IgD-negative memory B cell (primary cell): ENCODE measurements at regions not wholly inside any gene's neighbourhood (a gene's known extent, or its start where the extent isn't known, plus 50 kb on each side); places are given as distances from the start of the nearest gene placed in this dataset.

Experiments used
- H3K27ac Mint-ChIP-seq, 3 donors: one replicate each; pipeline ENCODE4 v1.8.0; 2020 to 2022; ENCODE audit warnings: mild to moderate bottlenecking in 3 of 3, mixed read lengths in 3 of 3, moderate library complexity in 1 of 3
- H3K27me3 Mint-ChIP-seq: one replicate; pipeline ENCODE4 v1.8.0; 2021; ENCODE audit warnings: mixed read lengths
- H3K36me3 Mint-ChIP-seq: one replicate; pipeline ENCODE4 v1.8.0; 2020; ENCODE audit warnings: mild to moderate bottlenecking, mixed read lengths
- H3K4me1 Mint-ChIP-seq, 3 donors: one replicate each; pipeline ENCODE4 v1.8.0; 2020 to 2022; ENCODE audit warnings: mixed read lengths in 3 of 3, mild to moderate bottlenecking in 1 of 3
- H3K4me3 Mint-ChIP-seq, 4 donors: one replicate each; pipeline ENCODE4 v1.8.0; 2020 to 2022; ENCODE audit warnings: mild to moderate bottlenecking in 4 of 4, mixed read lengths in 4 of 4, moderate library complexity in 3 of 4
- H3K9me3 Mint-ChIP-seq, 3 donors: one replicate each; pipeline ENCODE4 v1.8.0; 2020 to 2021; ENCODE audit warnings: mixed read lengths in 3 of 3, mild to moderate bottlenecking in 1 of 3

- Mint-ChIP-seq H3K9me3 (peaks cover 0 to 2% (median 0%) of the 10 kb centered on the region in 3 donors), H3K4me1 (no peaks in the 10 kb centered on the region), H3K27me3 (peaks cover 5% of the 10 kb centered on the region), H3K27ac (no peak overlapping the region), H3K36me3 (no peaks in the 10 kb centered on the region), H3K4me3 (no peak overlapping the region)
Measured at GRCh38 chr6:117128052-117128451, 137.3 kb upstream of the VGLL2 start.

GRCh38 chr6:117130125-117130524 lies 135.2 kb upstream of the VGLL2 start:
- Mint-ChIP-seq H3K9me3 (peaks cover 0 to 2% (median 0%) of the 10 kb centered on the region in 3 donors), H3K4me1 (no peaks in the 10 kb centered on the region), H3K27ac (no peak overlapping the region), H3K36me3 (no peaks in the 10 kb centered on the region), H3K4me3 (no peak overlapping the region), H3K27me3 (no peaks in the 10 kb centered on the region)

- H3K27ac Mint-ChIP-seq: no peak overlapping the region
- no peak overlapping the region for H3K4me3 Mint-ChIP-seq
- no peaks in the 10 kb centered on the region for H3K36me3 Mint-ChIP-seq
- H3K4me1 Mint-ChIP-seq: peaks cover 0 to 4% (median 4%) of the 10 kb centered on the region in 3 donors
- peaks cover 0 to 5% (median 0%) of the 10 kb centered on the region in 3 donors for H3K9me3 Mint-ChIP-seq
- no peaks in the 10 kb centered on the region for H3K27me3 Mint-ChIP-seq
Measured at GRCh38 chr6:117136702-117137101, 128.7 kb upstream of the VGLL2 start.

DNA sequence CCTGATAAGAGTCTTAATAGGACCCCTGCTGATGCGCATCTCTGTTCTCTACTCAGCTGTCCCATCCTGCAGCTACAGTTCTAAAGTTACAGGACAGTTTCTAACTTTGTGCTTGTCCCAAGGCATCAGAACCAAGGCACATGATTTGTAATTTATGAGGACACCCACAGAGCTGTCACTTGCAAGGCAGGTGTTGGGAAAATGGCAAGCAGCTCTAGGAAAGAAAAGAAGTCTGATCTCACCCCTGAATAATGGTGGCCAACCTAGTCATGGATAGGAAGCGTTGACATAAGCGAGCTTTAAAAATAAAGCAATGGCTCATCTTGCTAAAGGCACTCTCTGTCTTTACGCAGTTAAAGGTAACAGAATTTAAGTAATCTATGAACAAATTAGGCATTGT lies 127.6 kb upstream of the VGLL2 start:
- Mint-ChIP-seq H3K4me1 (peaks cover 0 to 4% (median 4%) of the 10 kb centered on the region in 3 donors), H3K9me3 (peaks cover 0 to 5% (median 0%) of the 10 kb centered on the region in 3 donors), H3K27ac (no peak overlapping the region), H3K36me3 (no peaks in the 10 kb centered on the region), H3K4me3 (no peak overlapping the region), H3K27me3 (no peaks in the 10 kb centered on the region)

- H3K36me3 Mint-ChIP-seq: no peaks in the 10 kb centered on the region
- no peaks in the 10 kb centered on the region for H3K27me3 Mint-ChIP-seq
- peaks cover 0 to 4% (median 4%) of the 10 kb centered on the region in 3 donors for H3K4me1 Mint-ChIP-seq
- H3K9me3 Mint-ChIP-seq: peaks cover 0 to 5% (median 0%) of the 10 kb centered on the region in 3 donors
- no peak overlapping the region for H3K27ac Mint-ChIP-seq
- H3K4me3 Mint-ChIP-seq: no peak overlapping the region
Measured at GRCh38 chr6:117138425-117138824, 126.9 kb upstream of the VGLL2 start.

DNA sequence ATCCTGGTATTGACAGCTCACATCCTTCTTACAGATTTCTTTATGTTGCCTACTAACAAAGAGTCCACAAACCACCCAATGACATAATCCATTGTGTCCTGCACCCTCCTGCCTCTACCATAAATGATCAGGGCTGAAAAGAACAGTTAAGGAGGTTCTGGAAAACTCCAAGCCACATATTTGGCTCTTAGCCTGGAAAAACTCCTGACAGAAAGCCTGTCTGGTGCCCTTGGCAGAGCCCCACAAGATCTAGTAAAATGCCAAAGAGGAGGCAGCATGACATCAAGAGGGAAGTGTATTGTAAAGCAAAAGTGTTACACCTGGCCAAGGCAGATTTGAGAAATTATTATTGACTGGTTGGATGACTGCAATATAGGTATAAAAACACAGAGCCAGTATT lies 126.4 kb upstream of the VGLL2 start:
- peaks cover 0 to 7% (median 4%) of the 10 kb centered on the region in 3 donors for H3K4me1 Mint-ChIP-seq
- no peak overlapping the region for H3K4me3 Mint-ChIP-seq
- peaks cover 0 to 5% (median 0%) of the 10 kb centered on the region in 3 donors for H3K9me3 Mint-ChIP-seq
- no peaks in the 10 kb centered on the region for H3K36me3 Mint-ChIP-seq
- H3K27me3 Mint-ChIP-seq: no peaks in the 10 kb centered on the region
- no peak overlapping the region for H3K27ac Mint-ChIP-seq

GRCh38 chr6:117142142-117142541 lies 123.2 kb upstream of the VGLL2 start:
- no peak overlapping the region for H3K27ac Mint-ChIP-seq
- peaks cover 0 to 7% (median 4%) of the 10 kb centered on the region in 3 donors for H3K4me1 Mint-ChIP-seq
- no peaks in the 10 kb centered on the region for H3K36me3 Mint-ChIP-seq
- H3K4me3 Mint-ChIP-seq: no peak overlapping the region
- H3K27me3 Mint-ChIP-seq: no peaks in the 10 kb centered on the region
- peaks cover 5 to 22% (median 9%) of the 10 kb centered on the region in 3 donors for H3K9me3 Mint-ChIP-seq

- H3K27me3 Mint-ChIP-seq: no peaks in the 10 kb centered on the region
- H3K4me3 Mint-ChIP-seq: no peak overlapping the region
- H3K4me1 Mint-ChIP-seq: peaks cover 0 to 7% (median 4%) of the 10 kb centered on the region in 3 donors
- no peaks in the 10 kb centered on the region for H3K36me3 Mint-ChIP-seq
- H3K9me3 Mint-ChIP-seq: peaks cover 5 to 16% (median 9%) of the 10 kb centered on the region in 3 donors
- H3K27ac Mint-ChIP-seq: no peak overlapping the region
Measured at GRCh38 chr6:117142995-117143394, 122.4 kb upstream of the VGLL2 start.

GRCh38 chr6:117143647-117144046 lies 121.7 kb upstream of the VGLL2 start:
- Mint-ChIP-seq H3K27me3 (no peaks in the 10 kb centered on the region), H3K4me3 (no peak overlapping the region), H3K9me3 (peaks cover 5 to 16% (median 9%) of the 10 kb centered on the region in 3 donors), H3K27ac (no peak overlapping the region), H3K36me3 (no peaks in the 10 kb centered on the region), H3K4me1 (peaks cover 0 to 7% (median 4%) of the 10 kb centered on the region in 3 donors)

DNA sequence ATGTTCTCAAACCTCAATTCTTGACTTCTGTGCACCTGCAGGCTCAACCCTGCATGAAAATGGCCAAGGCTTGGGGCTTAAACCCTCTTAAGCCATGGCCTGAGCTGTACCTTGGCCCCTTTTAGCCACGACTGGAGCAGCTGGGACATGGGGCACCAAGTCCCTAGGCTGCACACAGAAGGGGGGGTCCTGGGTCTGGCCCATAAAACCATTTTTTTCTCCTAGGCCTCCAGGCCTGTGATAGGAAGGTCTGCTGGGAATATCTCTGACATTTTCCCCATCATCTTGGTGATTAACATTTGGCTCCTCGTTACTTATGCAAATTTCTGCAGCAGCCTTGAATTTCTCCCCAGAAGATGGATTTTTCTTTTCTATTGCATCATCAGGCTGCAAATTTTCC lies 119.4 kb upstream of the VGLL2 start:
- Mint-ChIP-seq H3K36me3 (no peaks in the 10 kb centered on the region), H3K27me3 (no peaks in the 10 kb centered on the region), H3K4me1 (peaks cover 0 to 5% (median 0%) of the 10 kb centered on the region in 3 donors), H3K9me3 (peaks cover 5 to 16% (median 9%) of the 10 kb centered on the region in 3 donors), H3K4me3 (no peak overlapping the region), H3K27ac (no peak overlapping the region)

DNA sequence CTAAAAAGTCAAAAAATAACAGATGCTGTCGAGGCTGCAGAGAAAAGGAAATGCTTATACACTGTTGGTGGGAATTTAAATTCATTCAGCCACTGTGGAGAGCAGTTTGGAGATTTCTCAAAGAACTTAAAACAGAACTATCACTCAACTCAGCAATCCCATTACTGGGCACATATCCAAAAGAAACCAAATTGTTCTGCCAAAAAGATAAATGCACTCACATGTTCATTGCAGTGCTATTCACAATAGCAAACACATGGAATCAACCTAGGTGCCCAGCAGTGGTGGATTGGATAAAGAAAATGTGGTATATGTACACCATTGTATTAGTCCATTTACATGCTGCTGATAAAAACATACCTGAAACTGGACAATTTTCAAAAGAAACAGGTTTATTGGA lies 116.0 kb upstream of the VGLL2 start:
- Mint-ChIP-seq H3K27ac (no peak overlapping the region), H3K4me3 (no peak overlapping the region), H3K4me1 (no peaks in the 10 kb centered on the region), H3K36me3 (no peaks in the 10 kb centered on the region), H3K27me3 (peaks cover 2% of the 10 kb centered on the region), H3K9me3 (peaks cover 10 to 26% (median 11%) of the 10 kb centered on the region in 3 donors)

DNA sequence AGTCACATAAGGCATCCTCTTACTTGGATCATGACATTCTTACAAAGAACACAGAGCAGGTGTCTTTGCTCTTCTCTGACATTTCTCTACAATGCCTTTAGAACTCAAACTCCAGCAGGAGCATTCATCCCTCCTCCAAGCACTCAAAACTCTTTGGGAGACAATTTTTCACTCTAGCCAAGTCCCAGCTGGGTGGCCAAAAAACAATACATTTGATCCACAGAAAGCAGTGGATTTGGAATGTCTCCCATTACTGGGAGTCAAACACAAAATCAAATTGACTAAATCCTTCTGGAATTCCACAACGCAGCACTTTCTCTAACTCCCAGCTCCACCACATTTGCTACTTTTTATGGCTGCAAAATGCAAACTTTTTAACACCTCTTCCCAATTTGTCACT lies 108.6 kb upstream of the VGLL2 start:
- H3K4me3 Mint-ChIP-seq: no peak overlapping the region
- no peaks in the 10 kb centered on the region for H3K36me3 Mint-ChIP-seq
- peaks cover 1 to 3% (median 3%) of the 10 kb centered on the region in 3 donors for H3K9me3 Mint-ChIP-seq
- H3K27ac Mint-ChIP-seq: no peak overlapping the region
- peaks cover 2% of the 10 kb centered on the region for H3K27me3 Mint-ChIP-seq
- no peaks in the 10 kb centered on the region for H3K4me1 Mint-ChIP-seq

- H3K27ac Mint-ChIP-seq: no peak overlapping the region
Measured at GRCh38 chr6:117157448-117157847, 107.9 kb upstream of the VGLL2 start.

GRCh38 chr6:117165911-117166499 lies 99.4 kb upstream of the VGLL2 start:
- H3K27me3 Mint-ChIP-seq: peaks cover 3% of the 10 kb centered on the region
- no peak overlapping the region for H3K4me3 Mint-ChIP-seq
- peaks cover 2% of the 10 kb centered on the region for H3K36me3 Mint-ChIP-seq
- H3K9me3 Mint-ChIP-seq: peaks cover 0 to 1% (median 0%) of the 10 kb centered on the region in 3 donors
- no peaks in the 10 kb centered on the region for H3K4me1 Mint-ChIP-seq
- H3K27ac Mint-ChIP-seq: no peak overlapping the region

More at GRCh38 chr6:117157448-117157847, 107.9 kb upstream of the VGLL2 start:
- H3K4me1 Mint-ChIP-seq: no peaks in the 10 kb centered on the region
- H3K36me3 Mint-ChIP-seq: peaks cover 2% of the 10 kb centered on the region
- no peak overlapping the region for H3K4me3 Mint-ChIP-seq
- H3K27me3 Mint-ChIP-seq: peaks cover 2% of the 10 kb centered on the region
- peaks cover 1 to 3% (median 2%) of the 10 kb centered on the region in 3 donors for H3K9me3 Mint-ChIP-seq

GRCh38 chr6:117167520-117168271 lies 97.7 kb upstream of the VGLL2 start:
- no peaks in the 10 kb centered on the region for H3K4me1 Mint-ChIP-seq
- H3K27ac Mint-ChIP-seq: no peak overlapping the region
- H3K4me3 Mint-ChIP-seq: no peak overlapping the region
- H3K27me3 Mint-ChIP-seq: peaks cover 3% of the 10 kb centered on the region
- no peaks in the 10 kb centered on the region for H3K9me3 Mint-ChIP-seq
- no peaks in the 10 kb centered on the region for H3K36me3 Mint-ChIP-seq
